Ecto neural progenitor cell (in vitro differentiated cells): ENCODE measurements at regions not wholly inside any gene's neighbourhood (a gene's known extent, or its start where the extent isn't known, plus 50 kb on each side); places are given as distances from the start of the nearest gene placed in this dataset.

ENCODE experiments used
- DNase-seq: peaks from one replicate; pipeline ENCODE4 v3.0.0-alpha.2; 2018; ENCODE audit warnings: low spot score

DNA sequence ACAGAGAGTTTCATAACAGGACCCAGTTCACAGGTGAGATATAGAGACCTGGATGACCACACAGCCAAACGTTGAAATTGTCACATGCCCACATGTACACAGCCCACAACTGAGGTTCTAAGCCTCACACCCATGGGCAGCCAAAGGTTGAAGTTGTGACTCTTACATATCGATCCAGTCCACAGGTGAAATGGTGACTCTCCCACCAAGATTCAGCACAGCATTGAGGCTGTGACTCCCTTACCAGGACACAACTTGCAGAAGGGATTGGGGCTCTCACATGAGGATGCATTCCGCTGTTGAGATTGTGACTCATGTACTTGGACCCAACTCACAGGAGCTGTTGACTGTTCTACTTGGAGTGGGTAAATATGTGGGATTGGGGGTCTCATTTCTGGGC, 1836.4 kb downstream of the TP53TG3F start:
- DNase-seq: no peak

- DNase-seq: no peak
These were observed 1837.7 kb downstream of the TP53TG3F start for GRCh38 chr16:35296962-35297653.

DNA sequence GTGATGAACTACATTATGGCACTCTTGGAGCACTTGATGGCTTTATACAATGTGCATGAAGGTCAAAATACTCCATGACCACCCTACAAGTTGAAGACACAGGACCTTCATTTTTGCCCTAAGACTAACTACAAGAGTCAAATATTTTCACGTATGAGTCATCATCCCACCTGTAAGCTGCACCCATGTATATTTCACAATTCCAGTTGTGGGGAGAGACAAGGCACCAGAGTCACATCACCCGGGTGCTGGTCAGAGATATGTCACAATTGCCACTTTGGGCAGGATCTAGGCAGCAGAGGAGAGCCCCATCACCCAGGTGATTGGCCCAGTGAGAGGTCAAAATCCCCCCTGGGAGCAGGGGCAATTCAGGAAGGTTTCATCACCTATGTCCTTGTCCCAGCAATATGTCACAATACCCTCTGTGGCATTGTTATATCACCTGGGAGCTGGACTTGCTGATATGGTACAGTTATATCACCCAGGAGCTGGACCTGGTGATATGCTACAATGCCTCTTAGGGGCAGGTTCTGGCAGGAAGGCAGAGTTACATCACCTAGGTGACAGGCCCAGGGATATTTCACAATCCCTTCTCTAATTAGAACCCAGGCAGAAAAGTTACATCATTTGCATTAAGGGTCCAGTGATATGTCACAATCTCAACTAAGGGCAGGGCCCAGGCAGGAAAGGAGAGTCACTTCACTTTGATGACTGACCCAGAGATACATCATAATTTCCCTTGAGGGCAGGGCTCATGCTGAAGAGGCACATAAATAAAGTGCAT, 1839.2 kb downstream of the TP53TG3F start:
- no peak for DNase-seq

DNA sequence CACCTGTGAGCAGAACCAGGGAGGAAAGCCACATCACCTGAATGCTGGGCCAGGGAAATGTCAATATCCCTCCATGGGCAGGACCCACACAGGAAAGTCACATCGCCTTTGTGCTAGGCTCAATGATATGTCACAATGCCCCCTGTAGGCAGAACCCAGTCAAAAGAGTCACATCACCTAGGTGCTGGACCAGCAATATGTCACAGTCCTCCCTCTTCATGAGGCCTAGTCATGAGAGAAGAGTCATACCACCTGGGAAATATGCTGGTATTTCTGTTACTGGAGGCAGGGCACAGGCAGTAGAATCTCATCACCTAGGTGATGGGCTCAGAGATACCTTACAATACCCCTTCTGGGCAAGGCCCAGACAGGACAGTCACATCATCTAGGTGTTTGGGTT, 1843.4 kb downstream of the TP53TG3F start:
- no peak for DNase-seq

- DNase-seq: no peak
These were observed 1846.1 kb downstream of the TP53TG3F start for GRCh38 chr16:35305476-35305875.

DNA sequence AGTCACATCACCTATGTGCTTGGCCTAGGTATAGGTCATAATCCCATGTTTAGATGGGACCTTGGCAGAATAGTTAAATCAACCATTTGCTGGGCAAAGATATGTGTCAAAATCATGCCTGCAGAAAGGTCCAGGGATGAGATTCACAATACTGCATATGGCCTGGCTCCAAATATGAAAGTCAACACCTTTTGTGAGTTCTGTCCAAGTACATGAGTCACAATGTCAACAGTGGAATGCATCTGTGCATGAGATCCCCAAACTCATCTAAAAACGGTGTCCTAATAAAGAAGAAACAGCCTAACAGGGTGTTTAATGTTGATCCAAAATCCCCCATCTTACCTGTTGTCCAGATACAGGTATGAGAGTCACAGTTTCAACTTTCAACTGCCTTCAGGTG, 1847.5 kb downstream of the TP53TG3F start:
- no peak for DNase-seq

DNA sequence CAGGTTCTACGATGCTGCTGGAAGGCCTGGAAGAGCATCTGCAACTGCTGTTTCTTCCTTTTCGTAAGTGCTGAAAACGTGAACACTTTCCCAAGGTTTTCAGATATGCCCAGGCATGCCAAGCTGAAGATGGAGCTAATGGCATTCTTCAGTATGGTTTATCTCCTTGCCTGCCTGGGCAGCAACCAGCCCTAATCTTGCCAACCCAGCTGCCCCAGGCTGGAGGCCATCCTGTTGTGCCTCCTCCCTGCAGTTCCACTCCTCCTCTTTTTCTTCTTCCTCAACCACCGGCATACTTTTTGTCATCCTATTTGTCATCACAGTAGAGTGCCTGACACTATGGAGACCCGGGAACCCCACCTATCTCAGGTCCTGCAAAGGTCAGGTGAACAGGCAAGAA, 1849.3 kb downstream of the TP53TG3F start:
- DNase-seq: no peak

DNA sequence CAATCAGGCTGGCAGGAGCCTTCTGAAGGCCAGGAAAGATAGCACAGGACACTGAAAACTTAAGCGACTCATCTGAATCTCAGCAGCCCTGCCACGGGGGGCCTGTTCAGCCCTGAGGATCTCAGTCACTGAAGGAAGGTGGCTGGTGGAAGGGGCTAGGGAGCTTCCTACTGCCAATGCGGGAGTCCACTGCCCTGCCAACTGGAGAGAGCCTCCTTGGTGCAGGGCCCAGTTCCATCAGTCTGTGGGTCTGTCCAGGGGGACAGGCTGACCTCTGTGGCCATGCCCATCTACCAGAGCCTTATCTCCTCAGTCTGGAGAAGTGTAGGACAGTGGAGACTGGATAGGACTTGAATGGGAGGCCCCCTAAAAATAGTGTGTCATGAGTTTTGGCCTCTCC, 1851.6 kb downstream of the TP53TG3F start:
- DNase-seq: no peak

DNA sequence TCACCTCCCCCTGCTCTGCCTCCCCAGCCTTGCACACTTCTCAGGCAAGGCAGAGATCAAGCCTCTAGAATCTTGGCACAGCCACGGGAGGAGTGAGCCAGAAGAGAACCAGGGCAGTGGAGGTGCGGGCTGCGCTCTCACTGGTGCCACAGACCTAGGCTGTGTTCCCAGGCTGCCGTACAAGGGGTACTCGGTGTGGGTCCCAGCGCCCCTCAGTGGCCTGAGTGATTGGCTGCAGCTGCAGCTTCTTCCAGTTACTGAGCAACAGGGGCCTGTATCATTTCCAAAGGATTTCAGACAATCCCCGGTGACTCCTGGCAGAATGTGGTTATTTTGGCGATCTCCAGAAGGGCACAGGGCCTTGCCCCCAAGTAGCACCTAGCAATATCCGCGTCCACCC, 1852.1 kb downstream of the TP53TG3F start:
- DNase-seq: no peak

DNA sequence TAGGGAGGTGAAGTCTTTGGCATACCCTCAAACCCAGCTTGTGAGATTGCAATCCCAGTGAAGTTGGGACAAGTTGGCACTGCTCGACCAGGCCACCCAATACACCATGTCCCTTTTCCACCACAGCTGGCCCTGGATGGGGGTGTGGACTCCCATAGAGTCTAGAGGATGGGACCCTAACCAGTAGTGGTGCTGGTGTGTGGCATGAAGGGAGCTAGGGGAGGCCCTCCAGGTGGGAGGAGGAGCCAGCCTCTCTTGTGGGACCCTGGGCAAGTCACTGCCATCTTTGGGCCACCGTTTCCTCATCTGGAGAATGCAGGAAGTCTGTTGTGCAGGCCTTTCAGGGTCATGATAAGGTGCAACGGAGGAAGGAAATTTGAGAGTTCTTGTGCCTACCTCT, 1854.9 kb downstream of the TP53TG3F start:
- DNase-seq: no peak

- no peak for DNase-seq
These were observed 1860.3 kb downstream of the TP53TG3F start for GRCh38 chr16:35319536-35320192.

DNA sequence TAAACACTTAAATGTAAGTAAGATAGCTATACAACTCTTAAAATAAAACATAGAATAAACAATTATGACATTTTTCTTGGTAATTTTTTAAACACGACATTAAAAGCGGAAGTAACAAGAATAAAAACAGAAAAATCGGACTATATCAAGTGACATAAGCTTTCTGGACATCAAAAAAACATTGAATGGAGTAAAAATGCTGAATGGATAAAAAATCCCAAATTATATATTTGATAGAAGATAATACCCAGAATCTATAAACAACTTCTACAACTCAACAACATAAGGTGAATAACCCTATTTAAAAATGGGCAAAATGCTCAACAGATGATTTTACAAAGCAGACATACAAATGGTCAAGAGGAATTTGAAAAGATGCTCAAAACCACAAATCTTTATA, 1866.5 kb downstream of the TP53TG3F start:
- DNase-seq: no peak

GRCh38 chr16:35339337-35339736, 1879.9 kb downstream of the TP53TG3F start:
- DNase-seq: no peak

DNA sequence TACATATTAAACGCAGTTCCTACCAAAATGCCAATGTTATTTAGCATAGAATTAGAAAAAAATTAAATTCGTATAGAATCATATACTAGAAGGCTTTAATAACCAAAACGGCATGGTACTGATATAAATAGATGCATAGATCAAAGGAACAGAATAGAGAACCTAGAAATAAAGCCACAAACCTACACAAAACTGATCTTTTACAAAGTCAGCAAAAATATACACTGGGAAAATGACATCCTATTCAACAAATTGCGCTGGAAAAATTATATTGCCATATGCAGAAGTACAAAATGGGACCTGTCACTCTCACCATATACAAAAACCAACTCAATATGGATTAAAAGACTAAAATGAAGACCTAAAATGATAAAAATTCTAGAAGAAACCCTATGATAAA, 1882.6 kb downstream of the TP53TG3F start:
- no peak for DNase-seq

DNA sequence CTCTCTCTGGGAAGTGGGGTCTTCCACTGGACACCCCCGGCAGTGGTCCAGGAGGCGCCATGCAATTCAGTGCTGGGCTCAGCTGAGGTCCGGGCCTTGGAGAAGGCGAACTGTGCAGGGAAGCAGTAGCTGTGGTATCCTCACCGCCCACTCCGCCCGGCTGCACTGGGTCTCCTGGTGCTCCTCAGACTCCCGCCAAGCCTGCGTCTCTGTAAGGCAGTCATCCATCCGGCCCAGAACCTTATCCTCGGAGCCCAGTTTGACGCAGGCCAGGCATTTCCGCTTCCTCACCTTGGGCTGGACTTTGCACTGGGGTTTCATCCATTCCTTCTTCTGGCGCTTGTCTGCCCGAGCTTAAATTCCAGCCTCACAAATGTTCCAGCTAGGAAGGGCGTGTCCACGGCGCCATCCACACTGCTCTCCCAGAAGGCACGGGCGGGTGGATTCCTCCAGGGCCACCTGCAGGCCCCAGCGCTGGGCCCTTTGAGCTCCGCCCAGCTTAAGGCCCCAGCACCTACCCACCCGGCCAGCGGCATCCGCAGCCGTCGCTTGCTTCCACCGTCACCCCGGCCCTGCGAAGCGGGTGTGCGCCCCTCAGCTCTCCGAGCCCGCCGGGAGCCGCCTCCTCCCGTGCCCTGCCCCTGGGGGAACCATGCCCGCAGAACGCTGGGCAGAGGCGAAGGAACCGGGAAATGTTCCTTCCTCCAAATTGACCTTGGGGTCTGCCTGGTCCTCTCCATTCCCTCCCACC, 1884.8 kb downstream of the TP53TG3F start:
- no peak for DNase-seq

DNA sequence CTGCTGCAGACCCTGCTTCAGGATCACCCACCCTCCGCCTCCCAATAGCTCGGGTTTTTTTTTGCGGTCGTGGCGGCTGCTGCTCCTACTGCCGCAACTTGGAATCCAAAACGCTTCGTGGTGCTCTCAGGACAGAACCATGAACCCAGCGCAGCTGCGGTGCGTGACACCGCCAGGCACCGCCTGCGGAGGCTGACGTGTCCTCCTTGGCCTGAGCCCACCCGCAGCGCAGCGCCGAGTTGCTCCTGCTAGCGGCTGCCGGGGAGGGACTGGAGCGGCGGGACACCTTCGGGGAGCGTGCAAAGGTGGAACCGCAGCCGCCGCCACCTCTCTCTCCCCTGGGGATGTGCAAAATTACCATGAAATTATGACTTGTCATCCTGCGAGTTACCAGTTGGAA, 1893.0 kb downstream of the TP53TG3F start:
- DNase-seq: no peak

GRCh38 chr16:35363510-35363909, 1904.1 kb downstream of the TP53TG3F start:
- no peak for DNase-seq

GRCh38 chr16:35364263-35364662, 1904.9 kb downstream of the TP53TG3F start:
- no peak for DNase-seq

- DNase-seq: no peak
These were observed 1906.3 kb downstream of the TP53TG3F start for GRCh38 chr16:35365675-35366074.

- DNase-seq: no peak
These were observed 1911.2 kb downstream of the TP53TG3F start for GRCh38 chr16:35370617-35371016.

GRCh38 chr16:35377142-35377541, 1917.7 kb downstream of the TP53TG3F start:
- no peak for DNase-seq

DNA sequence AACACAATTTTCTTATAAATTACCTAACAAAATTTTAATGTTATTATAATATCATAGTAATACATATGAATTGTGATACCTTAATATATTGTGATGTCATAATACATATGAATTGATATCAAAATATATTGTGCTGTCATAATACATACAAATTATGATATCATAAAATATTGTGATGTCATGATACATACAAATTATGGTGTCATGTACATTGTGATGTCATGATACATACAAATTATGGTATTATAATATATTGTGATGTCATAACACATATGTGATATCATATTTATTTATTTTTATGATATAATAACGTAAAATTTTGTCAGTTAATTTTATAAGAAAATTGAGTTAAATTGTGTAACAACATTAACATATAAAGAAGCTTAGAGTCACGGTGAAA, 1927.2 kb downstream of the TP53TG3F start:
- DNase-seq: no peak

- DNase-seq: no peak
These were observed 1931.9 kb downstream of the TP53TG3F start for GRCh38 chr16:35391328-35391727.
